Activated naive CD8-positive, alpha-beta T cell treated with anti-CD3 and anti-CD28 coated beads, Interleukin-2, amount 50 U/mL, for 24 hours (primary cell): ENCODE measurements at regions not wholly inside any gene's neighbourhood (a gene's known extent, or its start where the extent isn't known, plus 50 kb on each side); places are given as distances from the start of the nearest gene placed in this dataset.
"Not testable (repeated sequence)": the region's sequence is repeated elsewhere in the genome, so short reads cannot be mapped to it uniquely, and the experiment has no call there.

Source experiments
- ATAC-seq: fragments of 150-1000 bp; cut with Tn5 transposase; one replicate; pipeline ENCODE4 v1.10.0; 2021
- DNase-seq: peaks from one replicate; pipeline ENCODE4 v3.0.0; 2021
- H3K27ac Mint-ChIP-seq: one replicate; pipeline ENCODE4 v1.8.0; 2021; ENCODE audit warnings: mild to moderate bottlenecking, mixed read lengths
- H3K27me3 Mint-ChIP-seq: one replicate; pipeline ENCODE4 v1.8.0; 2021; ENCODE audit warnings: mixed read lengths
- H3K36me3 Mint-ChIP-seq: one replicate; pipeline ENCODE4 v1.8.0; 2021; ENCODE audit warnings: low read depth, mixed read lengths
- H3K4me1 Mint-ChIP-seq: one replicate; pipeline ENCODE4 v1.8.0; 2021; ENCODE audit warnings: mixed read lengths
- H3K4me3 Mint-ChIP-seq: one replicate; pipeline ENCODE4 v1.8.0; 2021; ENCODE audit warnings: mild to moderate bottlenecking, moderate library complexity, mixed read lengths
- H3K9me3 Mint-ChIP-seq: one replicate; pipeline ENCODE4 v1.8.0; 2021; ENCODE audit warnings: mixed read lengths

DNA sequence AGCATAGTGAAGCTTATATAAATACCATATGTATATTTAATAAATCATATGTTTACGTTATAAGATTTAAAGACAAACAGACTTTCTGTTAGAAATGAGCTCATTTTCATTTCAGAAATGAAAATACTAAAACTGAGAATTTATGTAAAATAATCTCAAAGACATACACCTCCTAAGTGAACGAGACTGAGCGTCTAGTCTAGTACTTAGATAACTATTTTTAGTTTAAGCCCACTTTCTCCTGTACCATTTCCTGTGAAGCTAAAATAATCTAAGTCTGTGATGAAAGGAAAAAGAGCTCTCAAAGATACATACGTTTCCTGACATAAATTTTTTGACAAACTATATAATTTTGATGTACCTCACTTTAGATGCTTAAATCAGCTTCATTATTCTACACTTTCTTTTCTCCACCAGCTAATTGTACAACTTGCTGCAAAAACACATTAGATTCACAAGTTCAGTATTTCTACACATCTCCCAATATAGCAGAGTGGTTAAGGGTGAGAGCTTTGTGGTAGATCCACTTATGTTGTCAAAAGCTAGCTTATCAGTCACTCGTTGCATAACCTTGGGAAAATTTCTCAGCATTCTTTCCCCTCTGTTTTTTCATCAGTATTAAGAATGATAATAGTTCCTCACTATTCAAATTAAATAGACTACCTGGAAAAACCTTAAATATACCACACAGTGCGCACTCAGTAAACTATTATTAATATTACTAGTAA lies 703.0 kb downstream of the PLOD2 start:
- no peak overlapping the region for H3K27ac Mint-ChIP-seq
- no peak for ATAC-seq

DNA sequence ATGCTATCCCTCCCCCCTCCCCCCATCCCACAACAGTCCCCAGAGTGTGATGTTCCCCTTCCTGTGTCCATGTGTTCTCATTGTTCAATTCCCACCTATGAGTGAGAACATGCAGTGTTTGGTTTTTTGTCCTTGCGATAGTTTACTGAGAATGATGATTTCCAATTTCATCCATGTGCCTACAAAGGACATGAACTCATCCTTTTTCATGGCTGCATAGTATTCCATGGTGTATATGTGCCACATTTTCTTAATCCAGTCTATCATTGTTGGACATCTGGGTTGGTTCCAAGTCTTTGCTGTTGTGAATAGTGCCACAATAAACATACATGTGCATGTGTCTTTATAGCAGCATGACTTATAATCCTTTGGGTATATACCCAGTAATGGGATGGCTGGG lies 701.3 kb downstream of the PLOD2 start:
- not testable (repeated sequence) for H3K4me1 Mint-ChIP-seq, H3K36me3 Mint-ChIP-seq, H3K27ac Mint-ChIP-seq

More for the DNA sequence above, 703.0 kb downstream of the PLOD2 start:
- Mint-ChIP-seq H3K4me3 (no peak overlapping the region), H3K36me3 (no peaks in the 10 kb centered on the region), H3K9me3 (no peaks in the 10 kb centered on the region), H3K4me1 (no peaks in the 10 kb centered on the region), H3K27me3 (no peaks in the 10 kb centered on the region)
- DNase-seq = no peak

DNA sequence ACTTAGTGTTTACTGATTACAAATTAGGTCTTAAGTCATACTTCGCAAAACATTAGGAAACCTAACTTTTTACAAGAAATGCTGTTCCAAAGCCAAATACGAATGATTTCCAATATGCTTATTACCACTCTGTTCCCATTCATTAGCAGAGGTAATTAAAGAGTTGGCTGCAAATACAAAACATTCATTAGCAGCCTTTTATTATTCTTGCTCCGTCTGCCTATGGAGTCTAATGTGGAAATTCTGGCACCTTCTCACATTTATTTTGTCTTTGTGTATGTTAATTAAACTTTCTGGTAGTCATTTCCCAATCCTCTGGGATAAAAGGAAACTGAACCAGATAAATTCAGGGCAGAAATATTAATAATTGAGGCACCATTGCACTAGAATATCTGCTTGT lies 689.0 kb downstream of the PLOD2 start:
- no peaks in the 10 kb centered on the region for H3K4me1 Mint-ChIP-seq
- ATAC-seq (no peak), DNase-seq (no peak)
- no peaks in the 10 kb centered on the region for H3K27me3 Mint-ChIP-seq
- no peaks in the 10 kb centered on the region for H3K36me3 Mint-ChIP-seq
- H3K27ac Mint-ChIP-seq = no peak overlapping the region
- no peak overlapping the region for H3K4me3 Mint-ChIP-seq
- H3K9me3 Mint-ChIP-seq = peaks cover 4% of the 10 kb centered on the region

More for the DNA sequence above, 701.3 kb downstream of the PLOD2 start:
- not testable (repeated sequence) for H3K4me3 Mint-ChIP-seq, H3K9me3 Mint-ChIP-seq, DNase-seq, ATAC-seq, H3K27me3 Mint-ChIP-seq

DNA sequence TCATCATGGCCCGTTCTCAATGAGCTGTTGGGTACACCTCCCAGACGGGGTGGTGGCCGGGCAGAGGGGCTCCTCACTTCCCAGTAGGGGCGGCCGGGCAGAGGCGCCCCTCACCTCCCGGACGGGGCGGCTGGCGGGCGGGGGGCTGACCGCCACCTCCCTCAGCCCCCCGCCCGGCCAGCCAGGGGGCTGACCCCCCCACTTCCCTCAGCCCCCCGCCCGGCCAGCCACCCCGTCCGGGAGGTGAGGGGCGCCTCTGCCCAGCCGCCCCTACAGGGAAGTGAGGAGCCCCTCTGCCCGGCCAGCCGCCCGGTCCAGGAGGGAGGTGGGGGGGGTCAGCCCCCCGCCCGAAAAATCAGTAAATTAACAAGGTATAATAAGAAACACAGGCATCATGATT lies 678.2 kb downstream of the PLOD2 start:
- not testable (repeated sequence) for H3K4me3 Mint-ChIP-seq, DNase-seq, H3K27ac Mint-ChIP-seq, ATAC-seq, H3K36me3 Mint-ChIP-seq, H3K27me3 Mint-ChIP-seq, H3K4me1 Mint-ChIP-seq
- H3K9me3 Mint-ChIP-seq = peaks cover 20% of the 10 kb centered on the region

DNA sequence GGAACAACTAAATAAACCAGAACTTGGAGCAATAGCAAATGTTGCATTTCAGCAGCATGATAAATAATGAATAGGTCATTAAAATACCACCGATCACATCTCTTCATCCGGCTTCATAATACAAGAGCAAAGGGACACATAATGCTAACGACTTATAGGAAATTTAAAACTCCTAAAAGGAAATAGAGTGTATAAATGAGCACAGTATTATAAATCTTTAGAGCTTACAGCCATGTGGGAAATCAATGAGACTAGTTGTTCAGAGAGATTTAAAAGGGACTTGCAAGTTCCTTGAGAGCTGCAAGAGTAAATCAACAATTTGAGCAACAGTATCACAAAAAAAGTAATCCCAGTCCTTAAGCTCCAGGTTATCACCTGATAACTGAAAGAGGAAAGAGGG lies 677.0 kb downstream of the PLOD2 start:
- H3K4me1 Mint-ChIP-seq = no peaks in the 10 kb centered on the region
- H3K36me3 Mint-ChIP-seq = no peaks in the 10 kb centered on the region
- H3K4me3 Mint-ChIP-seq = no peak overlapping the region
- DNase-seq (no peak), ATAC-seq (no peak)
- no peak overlapping the region for H3K27ac Mint-ChIP-seq
- peaks cover 17% of the 10 kb centered on the region for H3K9me3 Mint-ChIP-seq
- H3K27me3 Mint-ChIP-seq = no peaks in the 10 kb centered on the region

DNA sequence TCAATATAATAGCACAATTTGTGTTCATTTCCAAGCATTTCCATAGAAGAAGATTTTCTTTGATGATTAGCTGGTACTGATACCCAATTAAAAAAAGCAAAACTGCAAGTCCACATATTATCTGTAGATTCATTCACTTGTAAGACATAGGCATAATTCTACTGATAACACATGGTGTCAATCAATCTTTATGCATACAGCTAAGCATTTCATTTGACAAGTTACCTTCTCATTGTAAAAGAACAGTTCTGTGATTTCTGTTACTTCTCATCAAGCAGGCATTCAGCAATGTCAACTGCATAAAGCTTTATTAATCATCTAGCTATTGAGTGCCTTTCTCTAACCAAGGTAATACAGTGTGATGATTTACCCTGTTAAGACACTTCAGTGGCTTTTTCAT lies 672.0 kb downstream of the PLOD2 start:
- DNase-seq = no peak
- H3K4me1 Mint-ChIP-seq = no peaks in the 10 kb centered on the region
- no peaks in the 10 kb centered on the region for H3K27me3 Mint-ChIP-seq
- H3K36me3 Mint-ChIP-seq = no peaks in the 10 kb centered on the region
- H3K9me3 Mint-ChIP-seq = peaks cover 4% of the 10 kb centered on the region
- H3K27ac Mint-ChIP-seq = no peak overlapping the region
- ATAC-seq = no peak
- H3K4me3 Mint-ChIP-seq = no peak overlapping the region

DNA sequence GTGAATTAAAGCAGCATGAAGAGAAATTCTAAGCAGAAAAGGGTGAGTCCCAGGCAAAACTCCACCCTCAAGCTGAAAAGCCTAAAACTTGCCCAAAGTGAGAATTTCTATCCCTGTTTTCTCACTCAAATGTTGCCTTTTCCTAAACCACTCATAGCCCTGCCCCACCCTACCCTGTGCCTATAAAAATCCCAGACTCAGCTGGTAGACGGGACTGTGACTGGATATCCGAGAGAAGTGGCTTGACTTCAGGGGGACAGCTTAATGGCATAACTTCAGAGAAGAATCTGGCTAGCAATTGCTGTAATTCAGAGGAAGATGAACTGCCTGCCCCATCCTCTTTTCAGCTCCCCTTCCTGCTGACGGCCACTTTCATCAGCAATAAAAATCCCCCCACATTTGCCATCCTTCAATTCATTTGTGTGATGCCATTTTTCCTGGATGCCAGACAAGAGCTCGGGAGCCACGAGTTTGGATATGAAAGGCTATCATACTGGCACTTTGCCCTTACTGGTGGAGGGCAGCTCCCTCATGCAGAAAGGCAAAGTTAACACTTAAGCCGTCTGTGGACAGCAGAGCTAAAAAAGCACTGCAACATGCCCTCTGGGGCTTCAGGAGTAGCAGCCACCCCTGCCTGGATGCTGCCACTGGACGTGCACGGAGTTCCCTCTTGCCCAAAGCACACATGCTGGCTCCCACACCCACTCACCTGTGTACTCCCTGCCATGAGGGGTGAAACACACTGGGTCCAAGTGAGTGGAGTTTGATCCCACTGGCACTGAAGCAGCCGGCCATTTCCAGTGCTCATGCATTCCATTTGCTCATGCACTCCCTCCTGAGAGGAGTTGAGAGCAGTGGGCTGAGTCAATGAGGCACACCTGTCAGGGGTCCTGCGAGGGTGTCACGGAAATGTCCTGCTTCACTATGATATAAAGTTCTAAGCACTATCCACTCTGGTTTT lies 670.6 kb downstream of the PLOD2 start:
- H3K4me1 Mint-ChIP-seq = no peaks in the 10 kb centered on the region
- H3K36me3 Mint-ChIP-seq = no peaks in the 10 kb centered on the region
- H3K27ac Mint-ChIP-seq = no peak overlapping the region
- DNase-seq = no peak
- H3K9me3 Mint-ChIP-seq = peaks cover 4% of the 10 kb centered on the region
- H3K4me3 Mint-ChIP-seq = no peak overlapping the region
- no peak for ATAC-seq
- H3K27me3 Mint-ChIP-seq = no peaks in the 10 kb centered on the region

DNA sequence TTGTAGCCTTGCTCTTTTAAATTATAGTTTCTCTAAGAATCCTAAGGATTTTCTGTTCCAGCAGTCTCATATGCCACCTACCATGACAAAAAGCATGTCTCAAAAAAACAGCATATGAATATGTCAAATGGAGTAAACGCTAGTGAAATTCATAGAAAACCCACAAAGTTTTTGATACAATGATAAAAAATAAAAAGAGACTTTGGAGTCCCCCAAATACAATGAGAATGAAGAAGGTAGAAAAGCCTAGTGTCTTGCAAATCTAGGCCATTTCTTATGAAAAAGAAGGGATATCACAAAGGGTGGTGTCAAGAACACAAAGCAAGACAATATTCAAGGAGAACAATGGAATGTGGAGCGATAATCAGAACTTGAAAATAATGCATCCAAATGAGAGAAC lies 668.5 kb downstream of the PLOD2 start:
- no peak for ATAC-seq

DNA sequence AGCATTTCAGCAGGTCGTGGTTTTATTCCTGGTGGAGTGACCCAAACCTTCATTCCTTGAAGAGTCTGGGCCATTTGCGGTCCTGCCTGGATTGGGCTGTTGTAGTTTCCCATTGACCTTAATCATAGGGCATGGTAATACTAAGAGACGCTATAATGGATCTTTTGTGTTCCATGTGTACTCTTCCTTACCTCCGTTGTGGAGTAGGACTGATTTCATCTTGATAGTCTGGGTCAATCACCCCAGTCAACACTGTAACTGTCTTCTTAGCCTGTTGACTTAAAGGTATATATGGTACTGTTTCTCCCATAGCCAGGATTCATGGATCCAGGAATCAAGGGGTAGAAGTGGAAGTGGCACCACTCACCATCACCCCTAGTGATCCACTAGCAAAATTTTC lies 643.6 kb downstream of the PLOD2 start:
- not testable (repeated sequence) for H3K36me3 Mint-ChIP-seq, H3K4me3 Mint-ChIP-seq, H3K9me3 Mint-ChIP-seq, ATAC-seq, H3K4me1 Mint-ChIP-seq, DNase-seq, H3K27ac Mint-ChIP-seq, H3K27me3 Mint-ChIP-seq

More for the DNA sequence above, 668.5 kb downstream of the PLOD2 start:
- no peak for DNase-seq
- Mint-ChIP-seq H3K4me3 (no peak overlapping the region), H3K36me3 (no peaks in the 10 kb centered on the region), H3K27me3 (no peaks in the 10 kb centered on the region), H3K27ac (no peak overlapping the region), H3K9me3 (peaks cover 4% of the 10 kb centered on the region), H3K4me1 (no peaks in the 10 kb centered on the region)

DNA sequence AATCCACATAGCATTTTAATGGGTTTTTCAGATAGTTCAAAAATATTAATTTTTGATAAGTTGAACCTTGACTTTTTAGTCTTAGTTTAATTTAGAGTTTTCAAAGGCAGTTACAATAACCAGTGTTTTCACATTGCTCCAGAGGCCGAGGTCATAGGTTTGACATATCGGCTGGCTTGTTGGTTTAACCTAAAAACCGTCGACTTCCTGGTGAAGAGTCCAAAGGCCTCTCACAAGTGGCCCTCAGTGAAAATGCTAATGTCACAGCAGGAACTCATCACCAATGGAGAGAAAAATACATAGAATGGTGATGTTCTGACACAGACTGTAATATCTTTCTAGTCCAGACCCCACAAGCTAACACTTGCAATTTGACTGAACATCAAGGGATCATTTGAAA lies 642.3 kb downstream of the PLOD2 start:
- ATAC-seq (no peak), DNase-seq (no peak)
- Mint-ChIP-seq H3K36me3 (no peaks in the 10 kb centered on the region), H3K27me3 (no peaks in the 10 kb centered on the region), H3K27ac (no peak overlapping the region), H3K4me1 (no peaks in the 10 kb centered on the region), H3K4me3 (no peak overlapping the region), H3K9me3 (peaks cover 5% of the 10 kb centered on the region)

DNA sequence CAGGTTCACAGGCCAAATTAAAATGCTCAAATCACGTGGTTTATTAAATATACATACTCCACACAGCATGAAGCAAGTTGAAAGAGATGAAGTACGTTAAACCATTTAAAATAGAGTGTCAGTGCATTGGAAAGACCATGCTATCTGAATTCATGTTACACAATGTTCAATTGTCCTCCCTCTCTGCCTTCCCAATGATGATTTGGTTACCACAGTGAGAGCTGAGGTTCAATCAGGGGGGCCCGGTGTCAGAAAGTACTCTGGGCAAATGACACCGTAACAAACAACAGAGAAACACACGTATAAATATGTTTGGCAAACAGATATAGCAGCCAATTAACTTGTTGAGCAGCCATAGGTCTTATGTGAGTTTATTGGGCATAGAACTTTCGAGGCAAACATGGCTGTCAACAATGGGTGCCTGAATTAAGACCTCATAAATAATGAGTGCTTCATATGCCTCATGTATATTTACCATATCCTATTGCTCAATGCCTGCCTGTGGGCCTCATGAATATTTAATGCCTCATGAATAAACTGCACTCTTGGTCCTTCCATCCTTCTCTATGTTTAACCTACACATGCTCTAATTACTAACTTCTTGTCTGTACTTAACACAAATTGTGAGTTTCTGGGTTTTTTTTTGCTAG lies 641.5 kb downstream of the PLOD2 start:
- H3K4me3 Mint-ChIP-seq = no peak overlapping the region

DNA sequence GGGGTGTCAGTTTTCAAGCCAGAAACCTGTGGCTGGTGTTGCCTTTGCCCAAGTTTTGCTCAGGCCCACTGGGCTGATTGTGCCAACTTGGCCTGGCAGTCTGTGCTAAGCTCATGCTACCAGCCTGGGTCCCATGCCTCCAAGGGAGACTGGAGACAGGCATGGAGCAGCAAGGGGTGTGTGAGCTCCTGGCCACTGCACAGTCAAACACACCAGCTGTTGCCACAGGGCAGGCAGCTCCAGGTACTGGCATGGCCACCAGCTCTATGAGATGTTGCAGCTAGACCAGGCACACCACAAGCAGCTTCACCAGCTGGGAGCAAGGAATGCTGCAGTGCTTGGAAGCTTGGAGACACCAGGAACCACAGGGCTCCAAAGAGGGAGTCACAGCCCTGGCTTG lies 638.8 kb downstream of the PLOD2 start:
- H3K4me1 Mint-ChIP-seq = no peaks in the 10 kb centered on the region
- DNase-seq (no peak), ATAC-seq (no peak)
- H3K27me3 Mint-ChIP-seq = no peaks in the 10 kb centered on the region
- no peak overlapping the region for H3K27ac Mint-ChIP-seq
- H3K36me3 Mint-ChIP-seq = no peaks in the 10 kb centered on the region
- no peak overlapping the region for H3K4me3 Mint-ChIP-seq
- H3K9me3 Mint-ChIP-seq = peaks cover 5% of the 10 kb centered on the region

More for the DNA sequence above, 641.5 kb downstream of the PLOD2 start:
- no peak overlapping the region for H3K27ac Mint-ChIP-seq
- H3K4me1 Mint-ChIP-seq = no peaks in the 10 kb centered on the region
- DNase-seq = no peak
- no peak for ATAC-seq
- peaks cover 5% of the 10 kb centered on the region for H3K9me3 Mint-ChIP-seq
- no peaks in the 10 kb centered on the region for H3K36me3 Mint-ChIP-seq
- no peaks in the 10 kb centered on the region for H3K27me3 Mint-ChIP-seq

DNA sequence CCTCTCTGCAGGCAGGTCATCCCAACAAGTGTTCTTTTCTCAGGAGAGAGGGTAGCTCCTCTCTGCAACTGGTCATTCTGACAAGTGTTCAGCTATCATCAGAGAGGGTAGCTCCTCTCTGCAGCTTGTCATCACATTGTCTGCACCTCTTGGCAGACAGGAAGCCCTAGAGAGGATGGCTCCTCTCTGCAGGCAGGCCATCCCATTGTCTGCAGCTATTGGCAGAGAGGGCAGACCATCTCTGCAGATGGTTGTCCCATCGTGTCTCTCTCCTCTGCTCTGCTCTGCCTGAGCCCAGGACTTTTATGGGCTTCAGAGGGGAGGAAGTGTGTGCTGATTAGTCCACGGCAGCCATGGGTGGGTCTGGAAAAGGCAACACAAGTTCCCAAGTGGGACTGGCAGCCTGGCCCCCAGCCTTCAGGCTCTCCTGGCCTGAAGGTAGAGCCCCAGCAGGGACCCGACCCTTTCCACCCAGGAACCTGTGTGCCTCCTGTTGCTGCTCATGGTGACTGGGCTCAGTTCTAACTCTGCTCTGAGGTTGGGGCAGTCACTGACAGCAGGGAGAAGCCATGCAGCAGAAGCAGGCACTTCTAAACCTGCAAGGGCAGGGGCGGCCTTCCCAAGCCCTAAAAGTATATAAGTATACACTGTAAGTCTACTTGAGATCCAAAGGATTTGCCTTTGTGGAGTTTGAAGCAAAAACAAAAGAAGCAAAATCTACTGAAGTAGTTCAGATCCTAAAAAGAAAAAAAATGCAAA lies 637.9 kb downstream of the PLOD2 start:
- Mint-ChIP-seq H3K4me1 (no peaks in the 10 kb centered on the region), H3K9me3 (peaks cover 5% of the 10 kb centered on the region), H3K4me3 (no peak overlapping the region), H3K27me3 (no peaks in the 10 kb centered on the region), H3K27ac (no peak overlapping the region), H3K36me3 (no peaks in the 10 kb centered on the region)
- DNase-seq (no peak), ATAC-seq (no peak)

DNA sequence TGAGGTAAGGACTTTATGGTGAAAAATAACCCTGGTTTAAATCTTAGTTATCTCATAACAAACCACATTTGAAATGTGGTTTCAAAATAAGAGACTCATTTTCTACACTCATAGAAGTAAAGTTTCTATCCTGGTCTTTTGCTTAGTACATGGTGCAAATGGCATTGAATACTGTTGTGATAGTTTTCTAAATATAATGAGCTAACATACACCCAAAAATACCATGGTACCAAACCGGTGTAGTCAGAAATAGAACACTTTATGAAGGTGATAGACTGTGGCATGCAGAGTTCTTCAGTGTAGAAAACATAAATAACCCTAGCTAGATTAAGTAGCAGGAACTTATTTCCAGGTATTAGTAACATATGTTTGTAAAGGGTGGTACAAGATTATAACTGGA lies 629.4 kb downstream of the PLOD2 start:
- Mint-ChIP-seq H3K9me3 (peaks cover 3% of the 10 kb centered on the region), H3K4me1 (no peaks in the 10 kb centered on the region), H3K27ac (no peak overlapping the region), H3K36me3 (no peaks in the 10 kb centered on the region), H3K27me3 (no peaks in the 10 kb centered on the region), H3K4me3 (no peak overlapping the region)
- DNase-seq (no peak), ATAC-seq (no peak)
